Thyroid gland (tissue), 4 donors: ENCODE measurements at regions not wholly inside any gene's neighbourhood (a gene's known extent, or its start where the extent isn't known, plus 50 kb on each side); places are given as distances from the start of the nearest gene placed in this dataset.

Experiments used
- CTCF ChIP-seq, 6 experiments: fragments of 200-600 bp in 3 of 6; fragments of 450-650 bp in 3 of 6; sonication (generic) in 3 of 6; IDR thresholded peaks; one replicate each; pipeline ENCODE4 v1.5.1; 2016 to 2019; ENCODE audit warnings: antibody characterized with exemption in 6 of 6, mild to moderate bottlenecking in 2 of 6, inconsistent platforms in 1 of 6, moderate library complexity in 1 of 6
- POLR2A ChIP-seq, 2 donors: fragments of 450-650 bp; IDR thresholded peaks; one replicate each; pipeline ENCODE4 v1.6.1; 2017; ENCODE audit warnings: antibody characterized with exemption in 2 of 2, mild to moderate bottlenecking in 2 of 2, moderate library complexity in 1 of 2

DNA sequence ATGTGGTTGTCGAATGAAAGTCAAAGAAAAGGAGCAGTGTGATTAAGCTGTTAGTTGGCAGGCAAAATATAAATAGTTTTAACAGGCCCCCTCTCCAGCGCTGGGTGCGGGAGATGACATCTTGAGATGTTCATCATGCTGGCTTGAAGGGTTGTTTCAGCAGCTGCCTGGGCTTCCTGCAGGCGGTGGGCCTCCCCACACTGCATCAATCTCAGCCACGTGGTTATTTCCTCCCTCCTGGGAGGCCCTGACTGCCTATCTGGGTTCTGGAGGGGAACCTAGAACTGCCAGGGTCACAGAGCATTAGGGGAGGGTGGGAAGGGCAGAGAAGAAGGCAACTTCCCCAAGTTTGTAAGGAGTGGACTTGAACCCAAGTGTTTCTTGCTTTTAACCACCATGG is 173.3 kb upstream of the SYT13 start:
- TF ChIP-seq POLR2A (IDR thresholded peaks at IDR 0.05), result no peak
- TF ChIP-seq CTCF (IDR thresholded peaks at IDR 0.05), result no peak
